SK-N-SH (cell line): ENCODE measurements at regions not wholly inside any gene's neighbourhood (a gene's known extent, or its start where the extent isn't known, plus 50 kb on each side); places are given as distances from the start of the nearest gene placed in this dataset.

Source experiments
- CTCF ChIP-seq: fragments of 200-600 bp; sonication (generic); IDR thresholded peaks from 2 replicates; pipeline ENCODE4 v1.6.1; 2017; ENCODE audit warnings: antibody characterized with exemption, mild to moderate bottlenecking, moderate library complexity
- EP300 ChIP-seq, 2 experiments: IDR thresholded peaks; 2 replicates each; pipeline versions ENCODE4 v1.4.0 to v1.6.1; 2012; ENCODE audit warnings: borderline replicate concordance in 1 of 2, low read depth in 1 of 2, low read length in 1 of 2
- JUND ChIP-seq: IDR thresholded peaks from 2 replicates; pipeline ENCODE4 v1.4.0; 2012
- NRF1 ChIP-seq: IDR thresholded peaks from 2 replicates; pipeline ENCODE4 v1.6.1; 2012; ENCODE audit warnings: low read depth, mild to moderate bottlenecking, low read length
- POLR2AphosphoS5 ChIP-seq: IDR thresholded peaks from 2 replicates; pipeline ENCODE4 v1.6.1; 2012; ENCODE audit warnings: low read depth, low read length
- RAD21 ChIP-seq: IDR thresholded peaks from 2 replicates; pipeline ENCODE4 v1.6.1; 2012; ENCODE audit warnings: mild to moderate bottlenecking, low read length
- RCOR1 ChIP-seq: fragments of 150-350 bp; IDR thresholded peaks from 2 replicates; pipeline ENCODE4 v1.6.1; 2017; ENCODE audit warnings: antibody characterized with exemption, low read length
- SIN3A ChIP-seq: IDR thresholded peaks from 2 replicates; pipeline ENCODE4 v1.6.1; 2012; ENCODE audit warnings: low read depth, mild to moderate bottlenecking, low read length, moderate library complexity, borderline replicate concordance
- TAF1 ChIP-seq: IDR thresholded peaks from 2 replicates; pipeline ENCODE4 v1.6.1; 2012; ENCODE audit warnings: low read depth, mild to moderate bottlenecking, low read length, moderate library complexity, borderline replicate concordance
- TEAD4 ChIP-seq: IDR thresholded peaks from 2 replicates; pipeline ENCODE4 v1.4.0; 2012; ENCODE audit warnings: mild to moderate bottlenecking, borderline replicate concordance; ENCODE audit not compliant: insufficient read depth
- USF1 ChIP-seq: IDR thresholded peaks from 2 replicates; pipeline ENCODE4 v1.4.0; 2012; ENCODE audit warnings: low read depth, borderline replicate concordance
- USF2 ChIP-seq: fragments of 150-350 bp; IDR thresholded peaks from 2 replicates; pipeline ENCODE4 v1.6.1; 2017; ENCODE audit warnings: antibody characterized with exemption, low read length, low read depth, borderline replicate concordance
- YY1 ChIP-seq: IDR thresholded peaks from 2 replicates; pipeline ENCODE4 v1.4.0; 2012; ENCODE audit warnings: low read depth, mild to moderate bottlenecking
- ZBTB33 ChIP-seq: IDR thresholded peaks from 2 replicates; pipeline ENCODE4 v1.4.0; 2012; ENCODE audit warnings: low read depth, borderline replicate concordance

- TF ChIP-seq RAD21 (no peak), NRF1 (no peak), TEAD4 (no peak), USF2 (no peak), SIN3A (no peak), CTCF (no peak), ZBTB33 (no peak), EP300 (IDR thresholded peaks at IDR 0.05; ENCODE audit: borderline replicate concordance in 1 of 2, low read depth in 1 of 2, low read length in 1 of 2) (no peak), USF1 (no peak), JUND (no peak), YY1 (no peak), RCOR1 (no peak), TAF1 (no peak), POLR2AphosphoS5 (no peak)
These were observed 93.7 kb upstream of the DPH5 start for GRCh38 chr1:101119289-101119688.
